Activated naive CD8-positive, alpha-beta T cell treated with anti-CD3 and anti-CD28 coated beads, Interleukin-2, amount 10 ng/mL, durations not matched to agents 7 days and 5 days (primary cell): ENCODE measurements at regions not wholly inside any gene's neighbourhood (a gene's known extent, or its start where the extent isn't known, plus 50 kb on each side); places are given as distances from the start of the nearest gene placed in this dataset.
"Not testable (repeated sequence)": the region's sequence is repeated elsewhere in the genome, so short reads cannot be mapped to it uniquely, and the experiment has no call there.

ENCODE experiments used
- ATAC-seq: fragments of 150-1000 bp; cut with Tn5 transposase; one replicate; pipeline ENCODE4 v1.10.0; 2021; ENCODE audit warnings: low read depth, moderate library complexity
- POLR2A ChIA-PET: fragments of 350-600 bp; sonication (Branson Sonifier 250); formaldehyde crosslinking; loops from one replicate; lab custom pipeline; 2021; ENCODE audit warnings: antibody characterized with exemption; lab: Charles Lee
- DNase-seq: peaks from one replicate; pipeline ENCODE4 v3.0.0; 2021
- H3K27ac Mint-ChIP-seq: one replicate; pipeline ENCODE4 v1.8.0; 2022; ENCODE audit warnings: mild to moderate bottlenecking, mixed read lengths
- H3K27me3 Mint-ChIP-seq: one replicate; pipeline ENCODE4 v1.8.0; 2022; ENCODE audit warnings: mild to moderate bottlenecking, moderate library complexity, mixed read lengths
- H3K36me3 Mint-ChIP-seq: one replicate; pipeline ENCODE4 v1.8.0; 2021; ENCODE audit warnings: mild to moderate bottlenecking, mixed read lengths
- H3K4me1 Mint-ChIP-seq: one replicate; pipeline ENCODE4 v1.8.0; 2021; ENCODE audit warnings: mixed read lengths
- H3K4me3 Mint-ChIP-seq: one replicate; pipeline ENCODE4 v1.8.0; 2022; ENCODE audit warnings: mild to moderate bottlenecking, moderate library complexity, mixed read lengths
- H3K9me3 Mint-ChIP-seq: one replicate; pipeline ENCODE4 v1.8.0; 2021; ENCODE audit warnings: mixed read lengths

- Mint-ChIP-seq H3K4me3 (no peak overlapping the region), H3K9me3 (peaks cover 3% of the 10 kb centered on the region), H3K27me3 (no peaks in the 10 kb centered on the region), H3K36me3 (no peaks in the 10 kb centered on the region), H3K4me1 (no peaks in the 10 kb centered on the region), H3K27ac (no peak overlapping the region)
- no peak for ATAC-seq
- POLR2A ChIA-PET: no interaction called here
- DNase-seq: no peak
These were observed 211.4 kb upstream of the ZNF385D start for GRCh38 chr3:21962456-21962855.

GRCh38 chr3:21966457-21966856 is 215.4 kb upstream of the ZNF385D start:
- DNase-seq, POLR2A ChIA-PET, H3K36me3 Mint-ChIP-seq, H3K9me3 Mint-ChIP-seq, H3K27me3 Mint-ChIP-seq, H3K4me3 Mint-ChIP-seq, ATAC-seq, H3K4me1 Mint-ChIP-seq, H3K27ac Mint-ChIP-seq: not testable (repeated sequence)

GRCh38 chr3:21979706-21980105 is 228.7 kb upstream of the ZNF385D start:
- H3K27ac Mint-ChIP-seq: no peak overlapping the region
- ATAC-seq (no peak), DNase-seq (no peak)
- H3K9me3 Mint-ChIP-seq: peaks cover 5% of the 10 kb centered on the region
- POLR2A ChIA-PET: no interaction called here
- no peaks in the 10 kb centered on the region for H3K4me1 Mint-ChIP-seq
- H3K36me3 Mint-ChIP-seq: no peaks in the 10 kb centered on the region
- H3K4me3 Mint-ChIP-seq: no peak overlapping the region
- no peaks in the 10 kb centered on the region for H3K27me3 Mint-ChIP-seq

GRCh38 chr3:21989341-21990042 is 238.5 kb upstream of the ZNF385D start:
- H3K4me1 Mint-ChIP-seq: no peaks in the 10 kb centered on the region
- no peak for DNase-seq
- POLR2A ChIA-PET: no interaction called here
- no peak overlapping the region for H3K27ac Mint-ChIP-seq
- no peaks in the 10 kb centered on the region for H3K27me3 Mint-ChIP-seq
- H3K36me3 Mint-ChIP-seq: no peaks in the 10 kb centered on the region
- no peaks in the 10 kb centered on the region for H3K9me3 Mint-ChIP-seq
- no peak for ATAC-seq
- no peak overlapping the region for H3K4me3 Mint-ChIP-seq

GRCh38 chr3:21991061-21991460 is 240.1 kb upstream of the ZNF385D start:
- H3K4me3 Mint-ChIP-seq: no peak overlapping the region
- DNase-seq (no peak), ATAC-seq (no peak)
- H3K27me3 Mint-ChIP-seq: no peaks in the 10 kb centered on the region
- H3K27ac Mint-ChIP-seq: no peak overlapping the region
- H3K36me3 Mint-ChIP-seq: no peaks in the 10 kb centered on the region
- no peaks in the 10 kb centered on the region for H3K9me3 Mint-ChIP-seq
- no peaks in the 10 kb centered on the region for H3K4me1 Mint-ChIP-seq
- POLR2A ChIA-PET: no interaction called here

- no peaks in the 10 kb centered on the region for H3K36me3 Mint-ChIP-seq
- H3K27ac Mint-ChIP-seq: no peak overlapping the region
- no peak for DNase-seq
- POLR2A ChIA-PET: no interaction called here
- no peak for ATAC-seq
- no peaks in the 10 kb centered on the region for H3K4me1 Mint-ChIP-seq
- H3K9me3 Mint-ChIP-seq: peaks cover 3% of the 10 kb centered on the region
- H3K4me3 Mint-ChIP-seq: no peak overlapping the region
- no peaks in the 10 kb centered on the region for H3K27me3 Mint-ChIP-seq
These were observed 244.1 kb upstream of the ZNF385D start for GRCh38 chr3:21995079-21995607.

GRCh38 chr3:22007368-22007767 is 256.4 kb upstream of the ZNF385D start:
- H3K36me3 Mint-ChIP-seq: no peaks in the 10 kb centered on the region
- ATAC-seq (no peak), DNase-seq (no peak)
- POLR2A ChIA-PET: no interaction called here
- H3K27ac Mint-ChIP-seq: no peak overlapping the region
- H3K9me3 Mint-ChIP-seq: no peaks in the 10 kb centered on the region
- no peaks in the 10 kb centered on the region for H3K4me1 Mint-ChIP-seq
- H3K27me3 Mint-ChIP-seq: no peaks in the 10 kb centered on the region
- no peak overlapping the region for H3K4me3 Mint-ChIP-seq

- H3K27me3 Mint-ChIP-seq: no peaks in the 10 kb centered on the region
- H3K9me3 Mint-ChIP-seq: no peaks in the 10 kb centered on the region
- no peak overlapping the region for H3K27ac Mint-ChIP-seq
- no peaks in the 10 kb centered on the region for H3K4me1 Mint-ChIP-seq
- no peaks in the 10 kb centered on the region for H3K36me3 Mint-ChIP-seq
- no peak for DNase-seq
- no peak for ATAC-seq
- H3K4me3 Mint-ChIP-seq: no peak overlapping the region
- POLR2A ChIA-PET: no interaction called here
These were observed 260.0 kb upstream of the ZNF385D start for GRCh38 chr3:22010997-22011396.

GRCh38 chr3:22012471-22012870 is 261.5 kb upstream of the ZNF385D start:
- Mint-ChIP-seq H3K27me3 (no peaks in the 10 kb centered on the region), H3K27ac (no peak overlapping the region), H3K36me3 (no peaks in the 10 kb centered on the region), H3K9me3 (no peaks in the 10 kb centered on the region), H3K4me1 (no peaks in the 10 kb centered on the region), H3K4me3 (no peak overlapping the region)
- ATAC-seq: no peak
- DNase-seq: no peak
- POLR2A ChIA-PET: no interaction called here

GRCh38 chr3:22013641-22014040 is 262.6 kb upstream of the ZNF385D start:
- no peaks in the 10 kb centered on the region for H3K27me3 Mint-ChIP-seq
- no peaks in the 10 kb centered on the region for H3K36me3 Mint-ChIP-seq
- no peak overlapping the region for H3K27ac Mint-ChIP-seq
- no peaks in the 10 kb centered on the region for H3K9me3 Mint-ChIP-seq
- H3K4me3 Mint-ChIP-seq: no peak overlapping the region
- POLR2A ChIA-PET: no interaction called here
- no peaks in the 10 kb centered on the region for H3K4me1 Mint-ChIP-seq
- no peak for ATAC-seq
- DNase-seq: no peak

- POLR2A ChIA-PET: no interaction called here
- ATAC-seq (no peak), DNase-seq (no peak)
- Mint-ChIP-seq H3K27me3 (no peaks in the 10 kb centered on the region), H3K4me1 (no peaks in the 10 kb centered on the region), H3K9me3 (no peaks in the 10 kb centered on the region), H3K36me3 (no peaks in the 10 kb centered on the region), H3K27ac (no peak overlapping the region), H3K4me3 (no peak overlapping the region)
These were observed 265.2 kb upstream of the ZNF385D start for GRCh38 chr3:22016197-22016596.

- ATAC-seq, H3K4me1 Mint-ChIP-seq, H3K27me3 Mint-ChIP-seq, DNase-seq, POLR2A ChIA-PET, H3K4me3 Mint-ChIP-seq, H3K9me3 Mint-ChIP-seq, H3K36me3 Mint-ChIP-seq, H3K27ac Mint-ChIP-seq: not testable (repeated sequence)
These were observed 273.6 kb upstream of the ZNF385D start for GRCh38 chr3:22024638-22025037.

- Mint-ChIP-seq H3K27ac (no peak overlapping the region), H3K27me3 (no peaks in the 10 kb centered on the region), H3K9me3 (peaks cover 6% of the 10 kb centered on the region), H3K36me3 (no peaks in the 10 kb centered on the region), H3K4me3 (no peak overlapping the region), H3K4me1 (no peaks in the 10 kb centered on the region)
- POLR2A ChIA-PET: no interaction called here
- ATAC-seq: no peak
- DNase-seq: no peak
These were observed 278.5 kb upstream of the ZNF385D start for GRCh38 chr3:22029480-22029879.

GRCh38 chr3:22039161-22039560 is 288.2 kb upstream of the ZNF385D start:
- POLR2A ChIA-PET: no interaction called here
- no peak for ATAC-seq

More at GRCh38 chr3:22039161-22039560, 288.2 kb upstream of the ZNF385D start:
- Mint-ChIP-seq H3K4me1 (no peaks in the 10 kb centered on the region), H3K36me3 (no peaks in the 10 kb centered on the region), H3K27me3 (no peaks in the 10 kb centered on the region), H3K27ac (no peak overlapping the region), H3K9me3 (peaks cover 6% of the 10 kb centered on the region), H3K4me3 (no peak overlapping the region)
- DNase-seq: no peak
